ENCODE measurements at regions not wholly inside any gene's neighbourhood (a gene's known extent, or its start where the extent isn't known, plus 50 kb on each side); places are given as distances from the start of the nearest gene placed in this dataset.

DNA sequence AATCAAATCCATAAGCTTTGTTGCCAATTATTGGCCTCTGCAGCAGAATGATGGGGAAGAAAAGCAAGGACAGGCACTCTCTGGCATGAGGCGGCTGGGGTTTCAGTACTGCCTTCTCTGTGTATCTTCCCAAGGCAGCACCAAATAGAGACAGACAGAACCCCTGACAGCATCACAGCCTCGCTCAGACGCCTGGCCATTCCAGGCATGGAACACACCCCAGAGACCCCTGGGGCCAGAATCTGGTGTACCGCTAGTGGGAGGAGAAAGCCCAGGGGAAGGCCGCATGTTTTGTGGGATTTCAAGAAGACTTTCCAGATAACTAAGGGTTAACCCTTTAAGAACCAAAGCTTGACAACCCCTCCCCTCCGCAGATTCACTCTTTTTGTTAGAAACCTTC lies 282.1 kb downstream of the EN1 start:
- Mint-ChIP-seq H3K4me1 (peaks cover 6% of the 10 kb centered on the region), H3K36me3 (0 out of 2 replicates have a peak, but pooled peaks cover 2% of the 10 kb centered on the region), H3K27ac (no peak overlapping the region), H3K4me3 (no peak overlapping the region), H3K9me3 (peaks cover 9% of the 10 kb centered on the region), H3K27me3 (ENCODE audit: low read depth) (peaks cover 3% of the 10 kb centered on the region; the same call in 1 of the 2 replicates)
- TF ChIP-seq CREB1 (CRISPR knock-in tag; IDR thresholded peaks at IDR 0.05) (no peak), ZNF317 (CRISPR knock-in tag; IDR thresholded peaks at IDR 0.05; ENCODE audit: borderline replicate concordance, low read depth) (no peak), JUN (CRISPR knock-in tag; IDR thresholded peaks at IDR 0.05) (no peak), ZNF138 (CRISPR knock-in tag; conservative IDR thresholded peaks at IDR 0.05) (no peak), JAZF1 (CRISPR knock-in tag; IDR thresholded peaks at IDR 0.05) (no peak), ZNF396 (CRISPR knock-in tag; IDR thresholded peaks at IDR 0.05; ENCODE audit: borderline replicate concordance) (no peak), SP1 (CRISPR knock-in tag; conservative IDR thresholded peaks at IDR 0.05) (no peak)
- TF ChIP-seq, protein P1, sequence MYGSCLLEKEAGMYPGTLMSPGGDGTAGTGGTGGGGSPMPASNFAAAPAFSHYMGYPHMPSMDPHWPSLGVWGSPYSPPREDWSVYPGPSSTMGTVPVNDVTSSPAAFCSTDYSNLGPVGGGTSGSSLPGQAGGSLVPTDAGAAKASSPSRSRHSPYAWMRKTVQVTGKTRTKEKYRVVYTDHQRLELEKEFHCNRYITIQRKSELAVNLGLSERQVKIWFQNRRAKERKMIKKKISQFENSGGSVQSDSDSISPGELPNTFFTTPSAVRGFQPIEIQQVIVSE (CRISPR knock-in tag; IDR thresholded peaks at IDR 0.05; ENCODE audit: borderline replicate concordance): no peak
- TF ChIP-seq, protein P2, sequence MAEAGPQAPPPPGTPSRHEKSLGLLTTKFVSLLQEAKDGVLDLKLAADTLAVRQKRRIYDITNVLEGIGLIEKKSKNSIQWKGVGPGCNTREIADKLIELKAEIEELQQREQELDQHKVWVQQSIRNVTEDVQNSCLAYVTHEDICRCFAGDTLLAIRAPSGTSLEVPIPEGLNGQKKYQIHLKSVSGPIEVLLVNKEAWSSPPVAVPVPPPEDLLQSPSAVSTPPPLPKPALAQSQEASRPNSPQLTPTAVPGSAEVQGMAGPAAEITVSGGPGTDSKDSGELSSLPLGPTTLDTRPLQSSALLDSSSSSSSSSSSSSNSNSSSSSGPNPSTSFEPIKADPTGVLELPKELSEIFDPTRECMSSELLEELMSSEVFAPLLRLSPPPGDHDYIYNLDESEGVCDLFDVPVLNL (CRISPR knock-in tag; IDR thresholded peaks at IDR 0.05; ENCODE audit: borderline replicate concordance, low read depth): no peak
- TF ChIP-seq, protein P3, sequence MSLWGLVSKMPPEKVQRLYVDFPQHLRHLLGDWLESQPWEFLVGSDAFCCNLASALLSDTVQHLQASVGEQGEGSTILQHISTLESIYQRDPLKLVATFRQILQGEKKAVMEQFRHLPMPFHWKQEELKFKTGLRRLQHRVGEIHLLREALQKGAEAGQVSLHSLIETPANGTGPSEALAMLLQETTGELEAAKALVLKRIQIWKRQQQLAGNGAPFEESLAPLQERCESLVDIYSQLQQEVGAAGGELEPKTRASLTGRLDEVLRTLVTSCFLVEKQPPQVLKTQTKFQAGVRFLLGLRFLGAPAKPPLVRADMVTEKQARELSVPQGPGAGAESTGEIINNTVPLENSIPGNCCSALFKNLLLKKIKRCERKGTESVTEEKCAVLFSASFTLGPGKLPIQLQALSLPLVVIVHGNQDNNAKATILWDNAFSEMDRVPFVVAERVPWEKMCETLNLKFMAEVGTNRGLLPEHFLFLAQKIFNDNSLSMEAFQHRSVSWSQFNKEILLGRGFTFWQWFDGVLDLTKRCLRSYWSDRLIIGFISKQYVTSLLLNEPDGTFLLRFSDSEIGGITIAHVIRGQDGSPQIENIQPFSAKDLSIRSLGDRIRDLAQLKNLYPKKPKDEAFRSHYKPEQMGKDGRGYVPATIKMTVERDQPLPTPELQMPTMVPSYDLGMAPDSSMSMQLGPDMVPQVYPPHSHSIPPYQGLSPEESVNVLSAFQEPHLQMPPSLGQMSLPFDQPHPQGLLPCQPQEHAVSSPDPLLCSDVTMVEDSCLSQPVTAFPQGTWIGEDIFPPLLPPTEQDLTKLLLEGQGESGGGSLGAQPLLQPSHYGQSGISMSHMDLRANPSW (CRISPR knock-in tag; conservative IDR thresholded peaks at IDR 0.05; ENCODE audit: low read depth): no peak
- TF ChIP-seq, protein P4, sequence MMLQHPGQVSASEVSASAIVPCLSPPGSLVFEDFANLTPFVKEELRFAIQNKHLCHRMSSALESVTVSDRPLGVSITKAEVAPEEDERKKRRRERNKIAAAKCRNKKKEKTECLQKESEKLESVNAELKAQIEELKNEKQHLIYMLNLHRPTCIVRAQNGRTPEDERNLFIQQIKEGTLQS (CRISPR knock-in tag; conservative IDR thresholded peaks at IDR 0.05): no peak
- TF ChIP-seq, protein P5, sequence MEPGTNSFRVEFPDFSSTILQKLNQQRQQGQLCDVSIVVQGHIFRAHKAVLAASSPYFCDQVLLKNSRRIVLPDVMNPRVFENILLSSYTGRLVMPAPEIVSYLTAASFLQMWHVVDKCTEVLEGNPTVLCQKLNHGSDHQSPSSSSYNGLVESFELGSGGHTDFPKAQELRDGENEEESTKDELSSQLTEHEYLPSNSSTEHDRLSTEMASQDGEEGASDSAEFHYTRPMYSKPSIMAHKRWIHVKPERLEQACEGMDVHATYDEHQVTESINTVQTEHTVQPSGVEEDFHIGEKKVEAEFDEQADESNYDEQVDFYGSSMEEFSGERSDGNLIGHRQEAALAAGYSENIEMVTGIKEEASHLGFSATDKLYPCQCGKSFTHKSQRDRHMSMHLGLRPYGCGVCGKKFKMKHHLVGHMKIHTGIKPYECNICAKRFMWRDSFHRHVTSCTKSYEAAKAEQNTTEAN (CRISPR knock-in tag; IDR thresholded peaks at IDR 0.05): no peak
- ATAC-seq: no peak
- CTCF ChIA-PET: no interaction called here
- no peak for DNase-seq (ENCODE audit: low spot score)
- POLR2A ChIA-PET: no interaction called here

DNA sequence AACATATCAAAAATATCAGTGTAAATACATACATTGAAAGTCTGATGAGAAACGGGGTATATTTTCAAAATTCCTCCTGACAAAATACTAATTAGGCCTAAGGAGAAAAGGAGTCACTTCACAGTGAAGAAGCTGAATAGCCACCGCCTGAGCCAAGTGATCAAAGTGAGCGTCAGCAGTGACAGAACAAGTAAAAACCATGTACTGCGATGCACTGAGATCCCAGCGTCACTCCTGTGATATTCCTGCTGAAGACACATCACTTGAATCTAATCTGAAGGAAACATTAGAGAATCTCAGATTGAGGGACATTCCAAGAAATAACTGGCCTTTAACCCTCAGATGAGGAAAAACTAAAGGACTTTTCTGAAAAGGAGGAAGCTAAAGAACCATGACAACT lies 285.3 kb downstream of the EN1 start:
- H3K36me3 Mint-ChIP-seq: 0 out of 2 replicates have a peak, but pooled peaks cover 2% of the 10 kb centered on the region
- no peak overlapping the region for H3K4me3 Mint-ChIP-seq
- no peak for ATAC-seq
- no peak for DNase-seq (ENCODE audit: low spot score)
- ChIA-PET POLR2A (no interaction called here), CTCF (no interaction called here)
- peaks cover 24% of the 10 kb centered on the region for H3K9me3 Mint-ChIP-seq
- H3K27me3 Mint-ChIP-seq (ENCODE audit: low read depth): peaks cover 3% of the 10 kb centered on the region; the same call in 1 of the 2 replicates
- no peak overlapping the region for H3K27ac Mint-ChIP-seq
- peaks cover 15% of the 10 kb centered on the region for H3K4me1 Mint-ChIP-seq
- TF ChIP-seq, protein P6, sequence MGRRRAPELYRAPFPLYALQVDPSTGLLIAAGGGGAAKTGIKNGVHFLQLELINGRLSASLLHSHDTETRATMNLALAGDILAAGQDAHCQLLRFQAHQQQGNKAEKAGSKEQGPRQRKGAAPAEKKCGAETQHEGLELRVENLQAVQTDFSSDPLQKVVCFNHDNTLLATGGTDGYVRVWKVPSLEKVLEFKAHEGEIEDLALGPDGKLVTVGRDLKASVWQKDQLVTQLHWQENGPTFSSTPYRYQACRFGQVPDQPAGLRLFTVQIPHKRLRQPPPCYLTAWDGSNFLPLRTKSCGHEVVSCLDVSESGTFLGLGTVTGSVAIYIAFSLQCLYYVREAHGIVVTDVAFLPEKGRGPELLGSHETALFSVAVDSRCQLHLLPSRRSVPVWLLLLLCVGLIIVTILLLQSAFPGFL (CRISPR knock-in tag; IDR thresholded peaks at IDR 0.05; ENCODE audit: borderline replicate concordance): no peak
- TF ChIP-seq, protein P7, sequence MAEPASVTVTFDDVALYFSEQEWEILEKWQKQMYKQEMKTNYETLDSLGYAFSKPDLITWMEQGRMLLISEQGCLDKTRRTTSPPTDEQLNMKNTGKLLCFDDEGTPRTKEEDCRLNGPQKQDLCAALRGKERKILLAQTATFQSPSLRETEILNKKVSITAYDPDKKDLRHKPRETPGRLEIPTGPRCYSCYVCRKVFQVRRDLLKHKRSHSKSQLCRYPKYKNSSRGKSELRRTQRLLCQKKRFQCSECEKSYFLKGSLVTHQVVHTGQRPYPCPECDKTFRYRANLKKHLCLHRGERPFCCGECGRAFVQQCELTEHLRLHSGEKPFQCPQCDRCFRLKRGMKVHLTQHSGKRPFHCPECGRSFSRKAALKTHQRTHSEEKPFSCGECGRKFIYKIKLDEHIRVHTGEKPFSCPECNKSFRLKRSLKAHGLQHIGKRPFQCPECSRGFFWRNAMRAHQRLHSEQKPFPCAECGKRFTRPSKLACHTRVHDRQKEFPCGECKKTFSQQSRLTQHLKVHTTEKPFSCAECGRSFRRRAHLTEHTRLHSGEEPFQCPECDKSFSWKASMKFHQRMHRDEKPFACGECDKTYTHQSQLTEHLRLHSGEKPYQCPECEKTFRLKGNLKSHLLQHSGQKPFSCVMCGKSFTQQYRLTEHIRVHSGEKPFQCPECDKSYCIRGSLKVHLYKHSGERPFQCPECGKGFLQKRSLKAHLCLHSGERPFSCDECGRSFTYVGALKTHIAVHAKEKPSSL (CRISPR knock-in tag; conservative IDR thresholded peaks at IDR 0.05): no peak
- TF ChIP-seq, protein P8, sequence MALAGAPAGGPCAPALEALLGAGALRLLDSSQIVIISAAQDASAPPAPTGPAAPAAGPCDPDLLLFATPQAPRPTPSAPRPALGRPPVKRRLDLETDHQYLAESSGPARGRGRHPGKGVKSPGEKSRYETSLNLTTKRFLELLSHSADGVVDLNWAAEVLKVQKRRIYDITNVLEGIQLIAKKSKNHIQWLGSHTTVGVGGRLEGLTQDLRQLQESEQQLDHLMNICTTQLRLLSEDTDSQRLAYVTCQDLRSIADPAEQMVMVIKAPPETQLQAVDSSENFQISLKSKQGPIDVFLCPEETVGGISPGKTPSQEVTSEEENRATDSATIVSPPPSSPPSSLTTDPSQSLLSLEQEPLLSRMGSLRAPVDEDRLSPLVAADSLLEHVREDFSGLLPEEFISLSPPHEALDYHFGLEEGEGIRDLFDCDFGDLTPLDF (CRISPR knock-in tag; IDR thresholded peaks at IDR 0.05): no peak
- no peak for TF ChIP-seq NFYB (CRISPR knock-in tag; conservative IDR thresholded peaks at IDR 0.05; ENCODE audit: low read depth)
- TF ChIP-seq, protein P9, sequence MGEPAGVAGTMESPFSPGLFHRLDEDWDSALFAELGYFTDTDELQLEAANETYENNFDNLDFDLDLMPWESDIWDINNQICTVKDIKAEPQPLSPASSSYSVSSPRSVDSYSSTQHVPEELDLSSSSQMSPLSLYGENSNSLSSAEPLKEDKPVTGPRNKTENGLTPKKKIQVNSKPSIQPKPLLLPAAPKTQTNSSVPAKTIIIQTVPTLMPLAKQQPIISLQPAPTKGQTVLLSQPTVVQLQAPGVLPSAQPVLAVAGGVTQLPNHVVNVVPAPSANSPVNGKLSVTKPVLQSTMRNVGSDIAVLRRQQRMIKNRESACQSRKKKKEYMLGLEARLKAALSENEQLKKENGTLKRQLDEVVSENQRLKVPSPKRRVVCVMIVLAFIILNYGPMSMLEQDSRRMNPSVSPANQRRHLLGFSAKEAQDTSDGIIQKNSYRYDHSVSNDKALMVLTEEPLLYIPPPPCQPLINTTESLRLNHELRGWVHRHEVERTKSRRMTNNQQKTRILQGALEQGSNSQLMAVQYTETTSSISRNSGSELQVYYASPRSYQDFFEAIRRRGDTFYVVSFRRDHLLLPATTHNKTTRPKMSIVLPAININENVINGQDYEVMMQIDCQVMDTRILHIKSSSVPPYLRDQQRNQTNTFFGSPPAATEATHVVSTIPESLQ (CRISPR knock-in tag; IDR thresholded peaks at IDR 0.05): no peak
- TF ChIP-seq NR2C2 (CRISPR knock-in tag; IDR thresholded peaks at IDR 0.05): no peak
- TF ChIP-seq CBFB (CRISPR knock-in tag; IDR thresholded peaks at IDR 0.05; ENCODE audit: low read depth): no peak
- TF ChIP-seq ZNF263 (CRISPR knock-in tag; IDR thresholded peaks at IDR 0.05; ENCODE audit: low read depth): no peak

All from WTC11 (cell line).